ENCODE measurements at regions not wholly inside any gene's neighbourhood (a gene's known extent, or its start where the extent isn't known, plus 50 kb on each side); places are given as distances from the start of the nearest gene placed in this dataset.

GRCh38 chr9:135217836-135218235 lies 130.4 kb downstream of the OLFM1 start:
- DNase-seq (ENCODE audit: low read depth) = no peak
- H3K4me3 ChIP-seq (ENCODE audit: low read depth, low read length) = no peak overlapping the region
- TF ChIP-seq MYC (IDR thresholded peaks at IDR 0.05; ENCODE audit: low read depth, low read length) (no peak), MAX (IDR thresholded peaks at IDR 0.05; ENCODE audit: low read depth, low read length) (no peak), CTCF (IDR thresholded peaks at IDR 0.05; ENCODE audit: low read depth, low read length) (no peak), POLR2A (IDR thresholded peaks at IDR 0.05; ENCODE audit: extremely low read depth, insufficient read length) (no peak)

- TF ChIP-seq CTCF (IDR thresholded peaks at IDR 0.05; ENCODE audit: low read depth, low read length) = no peak
- no peak for TF ChIP-seq MYC (IDR thresholded peaks at IDR 0.05; ENCODE audit: low read depth, low read length)
- no peak for TF ChIP-seq POLR2A (IDR thresholded peaks at IDR 0.05; ENCODE audit: extremely low read depth, insufficient read length)
- TF ChIP-seq MAX (IDR thresholded peaks at IDR 0.05; ENCODE audit: low read depth, low read length) = no peak
- no peak overlapping the region for H3K4me3 ChIP-seq (ENCODE audit: low read depth, low read length)
- DNase-seq (ENCODE audit: low read depth) = no peak
Observed at GRCh38 chr9:135218331-135219225, 131.1 kb downstream of the OLFM1 start.

GRCh38 chr9:135219676-135220600 lies 132.5 kb downstream of the OLFM1 start:
- TF ChIP-seq POLR2A (IDR thresholded peaks at IDR 0.05; ENCODE audit: extremely low read depth, insufficient read length) = no peak
- no peak for TF ChIP-seq MYC (IDR thresholded peaks at IDR 0.05; ENCODE audit: low read depth, low read length)
- TF ChIP-seq CTCF (IDR thresholded peaks at IDR 0.05; ENCODE audit: low read depth, low read length) = no peak
- TF ChIP-seq MAX (IDR thresholded peaks at IDR 0.05; ENCODE audit: low read depth, low read length) = no peak
- no peak for DNase-seq (ENCODE audit: low read depth)
- no peak overlapping the region for H3K4me3 ChIP-seq (ENCODE audit: low read depth, low read length)

- no peak overlapping the region for H3K4me3 ChIP-seq (ENCODE audit: low read depth, low read length)
- TF ChIP-seq MAX (IDR thresholded peaks at IDR 0.05; ENCODE audit: low read depth, low read length) (no peak), MYC (IDR thresholded peaks at IDR 0.05; ENCODE audit: low read depth, low read length) (no peak), CTCF (IDR thresholded peaks at IDR 0.05; ENCODE audit: low read depth, low read length) (no peak), POLR2A (IDR thresholded peaks at IDR 0.05; ENCODE audit: extremely low read depth, insufficient read length) (no peak)
- DNase-seq (ENCODE audit: low read depth) = no peak
Observed at GRCh38 chr9:135220601-135221575, 133.4 kb downstream of the OLFM1 start.

GRCh38 chr9:135221576-135221950 lies 134.1 kb downstream of the OLFM1 start:
- no peak for DNase-seq (ENCODE audit: low read depth)
- H3K4me3 ChIP-seq (ENCODE audit: low read depth, low read length) = no peak overlapping the region
- TF ChIP-seq POLR2A (IDR thresholded peaks at IDR 0.05; ENCODE audit: extremely low read depth, insufficient read length) (no peak), CTCF (IDR thresholded peaks at IDR 0.05; ENCODE audit: low read depth, low read length) (no peak), MAX (IDR thresholded peaks at IDR 0.05; ENCODE audit: low read depth, low read length) (no peak), MYC (IDR thresholded peaks at IDR 0.05; ENCODE audit: low read depth, low read length) (no peak)

Data from NB4 (cell line).